MCF 10A (cell line): ENCODE measurements at regions not wholly inside any gene's neighbourhood (a gene's known extent, or its start where the extent isn't known, plus 50 kb on each side); places are given as distances from the start of the nearest gene placed in this dataset.

Experiments
- BruUV-seq: library from RNA; stranded (reverse); fragments of 400-500 nt; replicated peaks from 2 replicates; lab custom pipeline; 2021; lab: Mats Ljungman, UMichigan
- CTCF ChIA-PET: fragments of 300-600 bp; sonication (Branson Sonifier 250); formaldehyde crosslinking; extraction: SDS; loops from one replicate; lab custom pipeline; 2021; ENCODE audit warnings: antibody characterized with exemption, inconsistent platforms; lab: Yijun Ruan, JAX
- POLR2A ChIA-PET: fragments of 300-600, 350-650 bp; sonication (Branson Sonifier 250); formaldehyde crosslinking; extraction: SDS; loops from one replicate; lab custom pipeline; 2020; ENCODE audit warnings: antibody characterized with exemption, inconsistent platforms; lab: Yijun Ruan, JAX
- DNase-seq: peaks from one replicate; pipeline ENCODE4 v3.0.0-alpha.2; 2018; ENCODE audit not compliant: unreplicated experiment
- H3K27ac Mint-ChIP-seq: one replicate; pipeline ENCODE4 v1.8.0; 2022; ENCODE audit warnings: mild to moderate bottlenecking, low read depth, mixed read lengths; ENCODE audit not compliant: unreplicated experiment
- H3K27me3 Mint-ChIP-seq: one replicate; pipeline ENCODE4 v1.8.0; 2022; ENCODE audit warnings: mixed read lengths; ENCODE audit not compliant: insufficient read depth, unreplicated experiment
- H3K36me3 Mint-ChIP-seq: one replicate; pipeline ENCODE4 v1.8.0; 2022; ENCODE audit warnings: mild to moderate bottlenecking, moderate library complexity, mixed read lengths; ENCODE audit not compliant: insufficient read depth, unreplicated experiment
- H3K4me1 Mint-ChIP-seq: one replicate; pipeline ENCODE4 v1.8.0; 2022; ENCODE audit warnings: mixed read lengths; ENCODE audit not compliant: insufficient read depth, unreplicated experiment
- H3K4me3 Mint-ChIP-seq: one replicate; pipeline ENCODE4 v1.8.0; 2022; ENCODE audit warnings: mild to moderate bottlenecking, moderate library complexity, mixed read lengths; ENCODE audit not compliant: unreplicated experiment
- H3K9me3 Mint-ChIP-seq: one replicate; pipeline ENCODE4 v1.8.0; 2022; ENCODE audit warnings: mixed read lengths; ENCODE audit not compliant: unreplicated experiment
- intact Hi-C: fragments of 100-400 bp; cut with micrococcal nuclease; formaldehyde crosslinking; loops from 2 replicates; pipeline ENCODE4 v1.14.1; 2022
- TF ChIP-seq, protein P1 (sequence below): fragments of 200-600 bp; IDR thresholded peaks from one replicate; pipeline ENCODE4 v1.8.0; 2022; ENCODE audit warnings: antibody characterized with exemption, mild to moderate bottlenecking; ENCODE audit not compliant: unreplicated experiment

- no peaks in the 10 kb centered on the region for H3K36me3 Mint-ChIP-seq
- DNase-seq, result no peak
- intact Hi-C loops, result no loop called here
- H3K27me3 Mint-ChIP-seq, result no peaks in the 10 kb centered on the region
- no peaks in the 10 kb centered on the region for H3K4me1 Mint-ChIP-seq
- ChIA-PET POLR2A (no interaction called here), CTCF (no interaction called here)
- H3K9me3 Mint-ChIP-seq, result no peaks in the 10 kb centered on the region
- no TSS peak for BruUV-seq
- H3K27ac Mint-ChIP-seq, result no peak overlapping the region
- TF ChIP-seq, protein P1, sequence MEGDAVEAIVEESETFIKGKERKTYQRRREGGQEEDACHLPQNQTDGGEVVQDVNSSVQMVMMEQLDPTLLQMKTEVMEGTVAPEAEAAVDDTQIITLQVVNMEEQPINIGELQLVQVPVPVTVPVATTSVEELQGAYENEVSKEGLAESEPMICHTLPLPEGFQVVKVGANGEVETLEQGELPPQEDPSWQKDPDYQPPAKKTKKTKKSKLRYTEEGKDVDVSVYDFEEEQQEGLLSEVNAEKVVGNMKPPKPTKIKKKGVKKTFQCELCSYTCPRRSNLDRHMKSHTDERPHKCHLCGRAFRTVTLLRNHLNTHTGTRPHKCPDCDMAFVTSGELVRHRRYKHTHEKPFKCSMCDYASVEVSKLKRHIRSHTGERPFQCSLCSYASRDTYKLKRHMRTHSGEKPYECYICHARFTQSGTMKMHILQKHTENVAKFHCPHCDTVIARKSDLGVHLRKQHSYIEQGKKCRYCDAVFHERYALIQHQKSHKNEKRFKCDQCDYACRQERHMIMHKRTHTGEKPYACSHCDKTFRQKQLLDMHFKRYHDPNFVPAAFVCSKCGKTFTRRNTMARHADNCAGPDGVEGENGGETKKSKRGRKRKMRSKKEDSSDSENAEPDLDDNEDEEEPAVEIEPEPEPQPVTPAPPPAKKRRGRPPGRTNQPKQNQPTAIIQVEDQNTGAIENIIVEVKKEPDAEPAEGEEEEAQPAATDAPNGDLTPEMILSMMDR, result no peak
- no peak overlapping the region for H3K4me3 Mint-ChIP-seq
Observed at GRCh38 chrY:15326673-15327072, 802.3 kb downstream of the NLGN4Y start.

GRCh38 chrY:15328848-15329247, 804.5 kb downstream of the NLGN4Y start:
- CTCF ChIA-PET, result no interaction called here
- intact Hi-C loops, result no loop called here
- TF ChIP-seq, protein P1, result no peak
- H3K27ac Mint-ChIP-seq, result no peak overlapping the region
- POLR2A ChIA-PET, result no interaction called here
- no peaks in the 10 kb centered on the region for H3K27me3 Mint-ChIP-seq
- H3K4me1 Mint-ChIP-seq, result no peaks in the 10 kb centered on the region
- no TSS peak for BruUV-seq
- DNase-seq, result no peak
- H3K9me3 Mint-ChIP-seq, result no peaks in the 10 kb centered on the region
- H3K4me3 Mint-ChIP-seq, result no peak overlapping the region
- H3K36me3 Mint-ChIP-seq, result no peaks in the 10 kb centered on the region

DNA sequence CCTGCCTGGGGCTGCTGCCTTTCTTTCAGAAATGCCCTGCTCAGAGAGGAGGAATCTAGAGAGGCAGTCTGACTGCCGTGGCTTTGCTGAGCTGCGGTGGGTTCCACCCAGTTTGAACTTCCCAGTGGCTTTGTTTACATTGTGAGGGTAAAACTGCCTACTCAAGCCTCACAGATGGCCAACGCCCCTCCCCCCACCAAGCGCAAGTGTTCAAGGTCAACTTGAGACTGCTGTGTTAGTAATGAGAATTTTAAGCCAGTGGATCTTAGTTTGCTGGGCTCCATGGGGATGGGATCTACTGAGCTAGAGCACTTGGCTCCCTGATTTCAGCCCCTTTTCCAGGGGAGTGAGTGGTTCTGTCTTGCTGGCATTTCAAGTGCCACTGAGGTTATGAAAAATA, 819.2 kb downstream of the NLGN4Y start:
- DNase-seq, result no peak
- POLR2A ChIA-PET, result no interaction called here
- no peaks in the 10 kb centered on the region for H3K36me3 Mint-ChIP-seq
- CTCF ChIA-PET, result no interaction called here
- TF ChIP-seq, protein P1, result no peak
- H3K4me1 Mint-ChIP-seq, result no peaks in the 10 kb centered on the region
- intact Hi-C loops, result no loop called here
- no peaks in the 10 kb centered on the region for H3K27me3 Mint-ChIP-seq
- H3K27ac Mint-ChIP-seq, result no peak overlapping the region
- BruUV-seq, result no TSS peak
- H3K9me3 Mint-ChIP-seq, result no peaks in the 10 kb centered on the region
- no peak overlapping the region for H3K4me3 Mint-ChIP-seq

DNA sequence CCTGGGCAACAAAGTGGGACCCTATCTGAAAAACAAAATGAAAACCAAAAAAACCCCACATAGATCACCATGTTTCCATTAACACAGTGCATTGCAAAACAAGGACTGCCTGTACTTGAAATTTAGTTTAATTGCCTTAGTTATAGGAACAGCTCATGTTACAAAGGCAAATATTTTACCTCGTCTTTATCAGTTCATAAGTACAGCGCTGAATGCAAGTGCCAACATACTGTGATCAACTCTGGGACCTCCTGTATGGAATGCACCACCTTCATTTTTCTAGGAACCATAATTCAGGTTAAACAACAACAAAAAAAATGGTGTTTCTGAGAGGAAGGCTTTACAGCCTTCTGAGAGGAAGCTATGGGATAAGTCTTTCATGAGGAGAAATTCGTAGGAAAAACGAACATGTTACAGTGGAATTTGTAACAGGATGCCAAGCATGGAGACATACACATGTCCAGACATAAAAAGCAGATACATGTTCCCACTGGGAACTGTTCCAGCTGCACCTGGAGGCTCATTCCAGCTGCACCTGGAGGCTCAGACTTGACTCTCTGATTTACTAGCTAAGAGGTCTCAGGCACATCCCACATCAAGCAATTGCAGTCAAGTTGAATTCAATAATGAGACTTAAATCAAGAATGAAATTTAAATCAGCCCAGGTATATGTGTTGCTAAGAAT, 821.3 kb downstream of the NLGN4Y start:
- intact Hi-C loops, result no loop called here
- DNase-seq, result no peak
- H3K9me3 Mint-ChIP-seq, result no peaks in the 10 kb centered on the region
- TF ChIP-seq, protein P1, result no peak
- no peaks in the 10 kb centered on the region for H3K4me1 Mint-ChIP-seq
- H3K27me3 Mint-ChIP-seq, result no peaks in the 10 kb centered on the region
- no peak overlapping the region for H3K4me3 Mint-ChIP-seq
- H3K27ac Mint-ChIP-seq, result no peak overlapping the region
- ChIA-PET CTCF (no interaction called here), POLR2A (no interaction called here)
- H3K36me3 Mint-ChIP-seq, result no peaks in the 10 kb centered on the region
- BruUV-seq, result no TSS peak
